ENCODE measurements at regions not wholly inside any gene's neighbourhood (a gene's known extent, or its start where the extent isn't known, plus 50 kb on each side); places are given as distances from the start of the nearest gene placed in this dataset.

DNA sequence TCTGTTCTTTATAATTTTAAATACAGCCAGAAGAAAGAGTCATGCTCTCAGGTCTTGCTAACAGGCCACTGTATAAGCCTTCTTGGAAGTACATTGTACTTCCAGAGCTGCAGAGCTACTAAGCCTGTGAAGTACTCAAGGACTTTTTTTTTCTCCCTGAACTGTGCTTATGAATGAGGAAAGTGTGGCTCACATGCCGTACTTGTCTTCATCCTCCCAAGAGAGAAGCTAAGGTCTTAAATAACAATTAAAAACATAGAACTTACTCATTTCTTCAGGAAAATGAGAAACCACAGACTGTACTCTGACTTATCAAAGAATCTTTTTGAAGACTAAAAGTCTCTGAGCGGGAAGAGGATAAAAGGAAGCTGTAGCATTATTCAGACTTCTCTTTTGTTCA is 218.3 kb downstream of the HTR1B start:
- Histone ChIP-seq H3K27me3 (replicated peaks; ENCODE audit: insufficient read depth, low read depth, low read length, poor library complexity) (no peaks in the 10 kb centered on the region), H3K27ac (ENCODE audit: low read depth, low read length, poor library complexity, severe bottlenecking) (no peak overlapping the region), H3K36me3 (ENCODE audit: insufficient read depth, low read length, poor library complexity, severe bottlenecking) (no peaks in the 10 kb centered on the region), H3K9me3 (ENCODE audit: low read depth, low read length, poor library complexity, severe bottlenecking) (peaks cover 6% of the 10 kb centered on the region), H3K4me3 (ENCODE audit: low read depth, low read length, poor library complexity, severe bottlenecking) (no peak overlapping the region), H3K4me1 (ENCODE audit: insufficient read depth, low read length, poor library complexity, severe bottlenecking) (no peaks in the 10 kb centered on the region)
- TF ChIP-seq EZH2 (IDR thresholded peaks at IDR 0.05; ENCODE audit: borderline replicate concordance, low read depth, low read length, poor library complexity, severe bottlenecking) (no peak), CTCF (conservative IDR thresholded peaks at IDR 0.05; ENCODE audit: low read depth, low read length) (no peak)
- CTCF ChIA-PET: no interaction called here
- POLR2A ChIA-PET (ENCODE audit: low non-redundant PET): no interaction called here
- intact Hi-C loops (cut with micrococcal nuclease; ENCODE audit: unreplicated experiment): no loop called here
- DNase-seq (ENCODE audit: low spot score): no peak
- no TSS peak for BruUV-seq (replicated peaks)

GRCh38 chr6:77231438-77232305 is 231.6 kb downstream of the HTR1B start:
- Histone ChIP-seq H3K27ac (ENCODE audit: low read depth, low read length, poor library complexity, severe bottlenecking) (no peak overlapping the region), H3K36me3 (ENCODE audit: insufficient read depth, low read length, poor library complexity, severe bottlenecking) (no peaks in the 10 kb centered on the region), H3K27me3 (replicated peaks; ENCODE audit: insufficient read depth, low read depth, low read length, poor library complexity) (no peaks in the 10 kb centered on the region), H3K4me3 (ENCODE audit: low read depth, low read length, poor library complexity, severe bottlenecking) (no peak overlapping the region), H3K4me1 (ENCODE audit: insufficient read depth, low read length, poor library complexity, severe bottlenecking) (no peaks in the 10 kb centered on the region), H3K9me3 (ENCODE audit: low read depth, low read length, poor library complexity, severe bottlenecking) (peaks cover 4% of the 10 kb centered on the region)
- ChIA-PET POLR2A (ENCODE audit: low non-redundant PET) (no interaction called here), CTCF (no interaction called here)
- intact Hi-C loops (cut with micrococcal nuclease; ENCODE audit: unreplicated experiment): no loop called here
- no peak for DNase-seq (ENCODE audit: low spot score)
- no TSS peak for BruUV-seq (replicated peaks)
- TF ChIP-seq EZH2 (IDR thresholded peaks at IDR 0.05; ENCODE audit: borderline replicate concordance, low read depth, low read length, poor library complexity, severe bottlenecking) (no peak), CTCF (conservative IDR thresholded peaks at IDR 0.05; ENCODE audit: low read depth, low read length) (no peak)

GRCh38 chr6:77228279-77228678 is 235.0 kb downstream of the HTR1B start:
- no TSS peak for BruUV-seq (replicated peaks)
- no peak overlapping the region for H3K27ac ChIP-seq (ENCODE audit: low read depth, low read length, poor library complexity, severe bottlenecking)
- intact Hi-C loops (cut with micrococcal nuclease; ENCODE audit: unreplicated experiment): no loop called here
- TF ChIP-seq CTCF (conservative IDR thresholded peaks at IDR 0.05; ENCODE audit: low read depth, low read length) (no peak), EZH2 (IDR thresholded peaks at IDR 0.05; ENCODE audit: borderline replicate concordance, low read depth, low read length, poor library complexity, severe bottlenecking) (no peak)
- H3K9me3 ChIP-seq (ENCODE audit: low read depth, low read length, poor library complexity, severe bottlenecking): peaks cover 12% of the 10 kb centered on the region
- H3K27me3 ChIP-seq (replicated peaks; ENCODE audit: insufficient read depth, low read depth, low read length, poor library complexity): no peaks in the 10 kb centered on the region
- no peak for DNase-seq (ENCODE audit: low spot score)
- no peaks in the 10 kb centered on the region for H3K36me3 ChIP-seq (ENCODE audit: insufficient read depth, low read length, poor library complexity, severe bottlenecking)
- CTCF ChIA-PET: no interaction called here
- POLR2A ChIA-PET (ENCODE audit: low non-redundant PET): no interaction called here
- H3K4me3 ChIP-seq (ENCODE audit: low read depth, low read length, poor library complexity, severe bottlenecking): no peak overlapping the region
- H3K4me1 ChIP-seq (ENCODE audit: insufficient read depth, low read length, poor library complexity, severe bottlenecking): no peaks in the 10 kb centered on the region

All from A673 (cell line).